Keratinocyte (primary cell): ENCODE measurements at regions not wholly inside any gene's neighbourhood (a gene's known extent, or its start where the extent isn't known, plus 50 kb on each side); places are given as distances from the start of the nearest gene placed in this dataset.

Experiments
- DNase-seq: peaks from one replicate; pipeline ENCODE4 v3.0.0-alpha.2; 2011; ENCODE audit warnings: low read depth, missing footprints, low spot score
- FAIRE-seq: peaks from 2 replicates; lab custom pipeline; 2011; peaks lifted over from hg19 to GRCh38; lab: Jason Lieb, UNC
- H2AFZ ChIP-seq: 2 replicates; pipeline ENCODE4 v1.6.0; 2012; ENCODE audit warnings: low read length, control low read depth, inconsistent platforms; ENCODE audit not compliant: control insufficient read depth
- H3K27ac ChIP-seq: 2 replicates; pipeline ENCODE4 v1.5.1; 2011; ENCODE audit warnings: low read length; ENCODE audit not compliant: control insufficient read depth, insufficient read depth
- H3K27me3 ChIP-seq: 3 replicates; pipeline ENCODE4 v1.6.0; 2011; ENCODE audit warnings: low read length; ENCODE audit not compliant: control insufficient read depth, insufficient read depth; ENCODE audit errors: extremely low read depth
- H3K36me3 ChIP-seq, 2 experiments: 2 replicates in 1 of 2; 3 replicates in 1 of 2; pipeline ENCODE4 v1.5.1; 2011; ENCODE audit warnings: low read length in 2 of 2, mild to moderate bottlenecking in 1 of 2; ENCODE audit not compliant: control insufficient read depth in 2 of 2, insufficient read depth in 2 of 2; ENCODE audit errors: extremely low read depth in 1 of 2
- H3K4me1 ChIP-seq: 3 replicates; pipeline ENCODE4 v1.5.1; 2011; ENCODE audit warnings: low read length; ENCODE audit not compliant: control insufficient read depth, insufficient read depth; ENCODE audit errors: extremely low read depth
- H3K4me2 ChIP-seq: 3 replicates; pipeline ENCODE4 v1.6.0; 2011; ENCODE audit warnings: low read depth, low read length; ENCODE audit not compliant: control insufficient read depth, insufficient read depth; ENCODE audit errors: extremely low read depth
- H3K4me3 ChIP-seq, 3 experiments: fragments of 200-600 bp in 1 of 3; sonication (generic) in 1 of 3; 2 replicates in 2 of 3; 3 replicates in 1 of 3; pipeline ENCODE4 v1.5.1; 2011 to 2016; ENCODE audit warnings: low read length in 3 of 3, mild to moderate bottlenecking in 3 of 3, control low read depth in 2 of 3, inconsistent platforms in 1 of 3, low read depth in 1 of 3, mixed read lengths in 1 of 3, mixed run types in 1 of 3, moderate library complexity in 1 of 3; ENCODE audit not compliant: control insufficient read depth in 2 of 3, insufficient read depth in 2 of 3; ENCODE audit errors: extremely low read depth in 1 of 3
- H3K79me2 ChIP-seq: 2 replicates; pipeline ENCODE4 v1.6.0; 2012; ENCODE audit warnings: low read length; ENCODE audit not compliant: control insufficient read depth, insufficient read depth
- H3K9ac ChIP-seq: 3 replicates; pipeline ENCODE4 v1.6.0; 2011; ENCODE audit warnings: low read length; ENCODE audit not compliant: control insufficient read depth, insufficient read depth; ENCODE audit errors: extremely low read depth
- H3K9me1 ChIP-seq: 3 replicates; pipeline ENCODE4 v1.6.0; 2011; ENCODE audit warnings: low read length; ENCODE audit not compliant: control insufficient read depth, insufficient read depth; ENCODE audit errors: extremely low read depth
- H3K9me3 ChIP-seq: 2 replicates; pipeline ENCODE4 v1.5.1; 2012; ENCODE audit warnings: low read depth, low read length; ENCODE audit not compliant: control insufficient read depth
- H4K20me1 ChIP-seq: 3 replicates; pipeline ENCODE4 v1.6.0; 2011; ENCODE audit warnings: low read length; ENCODE audit not compliant: control insufficient read depth, insufficient read depth; ENCODE audit errors: extremely low read depth
- CTCF ChIP-seq, 3 experiments: IDR thresholded peaks in 1 of 3; conservative IDR thresholded peaks in 1 of 3; optimal IDR thresholded peaks in 1 of 3; 2 replicates in 2 of 3; 3 replicates in 1 of 3; pipeline versions ENCODE3 to v1.5.1; 2011; ENCODE audit warnings: low read length in 3 of 3, mild to moderate bottlenecking in 3 of 3, moderate library complexity in 2 of 3, control low read depth in 1 of 3, inconsistent platforms in 1 of 3; ENCODE audit not compliant: insufficient read depth in 2 of 3; ENCODE audit errors: extremely low read depth in 1 of 3
- EZH2 ChIP-seq: IDR thresholded peaks from one replicate; pipeline ENCODE4 v1.6.1; 2012; ENCODE audit warnings: inconsistent platforms, mild to moderate bottlenecking, low read length, moderate library complexity
- dilution Hi-C: fragments of 300-500 bp; cut with MboI; formaldehyde crosslinking; loops from one replicate; pipeline ENCODE4 v1.7.0; 2020; ENCODE audit warnings: low sequenced_read_pairs; ENCODE audit not compliant: extremely low pct_ligation_motif_present

- Histone ChIP-seq H3K4me1 (no peaks in the 10 kb centered on the region), H4K20me1 (no peaks in the 10 kb centered on the region), H3K4me3 (no peak overlapping the region), H3K4me2 (no peak overlapping the region), H3K9ac (no peak overlapping the region), H3K9me3 (no peaks in the 10 kb centered on the region), H3K27me3 (no peaks in the 10 kb centered on the region), H3K27ac (no peak overlapping the region), H2AFZ (no peak overlapping the region), H3K36me3 (no peaks in the 10 kb centered on the region), H3K79me2 (no peaks in the 10 kb centered on the region), H3K9me1 (no peaks in the 10 kb centered on the region)
- TF ChIP-seq CTCF (optimal IDR thresholded peaks at IDR 0.05 in 1 of 3, IDR thresholded peaks at IDR 0.05 in 1 of 3, conservative IDR thresholded peaks at IDR 0.05 in 1 of 3; ENCODE audit: extremely low read depth in 1 of 3, insufficient read depth in 2 of 3, low read length in 3 of 3) (no peak), EZH2 (no peak)
- dilution Hi-C loops, result no loop called here
- DNase-seq (no peak), FAIRE-seq (no peak)
Measured at GRCh38 chr5:28666110-28666509, 1627.7 kb upstream of the CDH9 start.

DNA sequence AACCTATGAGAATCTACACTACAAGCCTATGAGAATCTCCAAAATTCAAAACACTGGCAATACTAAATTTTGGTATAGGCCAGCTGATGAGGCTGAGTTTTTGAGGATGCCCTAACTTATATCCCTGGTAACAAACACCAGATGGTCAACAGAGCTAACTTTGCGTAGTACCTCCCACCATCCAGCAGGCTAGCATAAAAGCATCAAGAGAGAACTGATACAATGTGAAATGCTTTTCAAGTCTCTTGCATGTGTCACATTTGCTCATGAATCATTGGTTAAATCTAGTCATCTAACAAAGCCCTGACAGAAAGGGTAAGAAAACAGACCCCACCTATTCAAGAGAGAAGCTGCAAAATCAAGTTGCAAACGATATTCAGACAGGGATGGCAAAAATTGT lies 1609.7 kb upstream of the CDH9 start:
- FAIRE-seq (no peak), DNase-seq (no peak)
- TF ChIP-seq EZH2 (no peak), CTCF (optimal IDR thresholded peaks at IDR 0.05 in 1 of 3, IDR thresholded peaks at IDR 0.05 in 1 of 3, conservative IDR thresholded peaks at IDR 0.05 in 1 of 3; ENCODE audit: extremely low read depth in 1 of 3, insufficient read depth in 2 of 3, low read length in 3 of 3) (no peak)
- no peak overlapping the region for H3K4me3 ChIP-seq
- H3K79me2 ChIP-seq, result no peaks in the 10 kb centered on the region
- H2AFZ ChIP-seq, result no peak overlapping the region
- H3K4me1 ChIP-seq, result no peaks in the 10 kb centered on the region
- H4K20me1 ChIP-seq, result no peaks in the 10 kb centered on the region
- no peak overlapping the region for H3K4me2 ChIP-seq
- no peak overlapping the region for H3K27ac ChIP-seq
- H3K9me1 ChIP-seq, result no peaks in the 10 kb centered on the region
- no peaks in the 10 kb centered on the region for H3K9me3 ChIP-seq
- no peaks in the 10 kb centered on the region for H3K36me3 ChIP-seq
- no peaks in the 10 kb centered on the region for H3K27me3 ChIP-seq
- no peak overlapping the region for H3K9ac ChIP-seq
- dilution Hi-C loops, result no loop called here
